ENCODE measurements at regions not wholly inside any gene's neighbourhood (a gene's known extent, or its start where the extent isn't known, plus 50 kb on each side); places are given as distances from the start of the nearest gene placed in this dataset.
A peak's percentile ranks its signal among the peaks of the same experiment; 100 is the strongest.

DNA sequence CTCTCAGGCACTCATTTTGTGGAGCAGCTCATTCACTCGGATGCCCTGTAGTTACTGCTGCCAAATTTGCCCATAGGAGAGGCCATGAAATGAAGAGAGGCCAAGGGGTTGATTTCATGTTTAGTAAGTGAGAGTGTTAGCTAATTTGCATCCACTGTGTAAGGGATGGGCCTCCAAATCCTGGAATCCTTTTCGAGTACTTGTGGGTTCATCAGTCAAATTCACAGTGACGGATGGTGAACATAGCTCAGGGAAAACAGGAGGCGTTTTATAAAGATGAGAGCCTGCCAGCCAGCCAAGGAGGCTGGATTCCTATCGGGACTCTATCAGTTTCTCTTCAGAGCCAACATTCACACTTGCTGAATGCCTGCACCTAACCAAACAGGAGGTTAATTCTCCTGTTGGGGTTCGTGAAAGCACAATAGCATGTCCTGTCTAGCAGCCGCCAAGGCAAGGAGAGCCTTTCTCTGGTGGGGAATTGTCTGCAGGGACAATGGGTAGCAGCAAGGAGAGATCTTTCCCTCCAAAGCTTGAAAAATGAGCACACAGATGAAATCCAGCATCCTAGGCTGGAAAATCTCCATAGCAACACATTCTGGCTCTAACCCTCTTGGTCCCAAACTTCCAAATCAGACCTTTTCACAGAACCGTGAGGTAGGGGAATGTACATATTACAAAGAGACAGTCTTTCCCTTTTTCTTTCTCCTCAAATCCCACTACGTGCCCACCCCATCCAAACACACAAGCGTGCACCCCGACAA, 231.4 kb upstream of the ECI2 start:
- peaks cover 11% of the 10 kb centered on the region for H3K4me1 Mint-ChIP-seq (ENCODE audit: unreplicated experiment)
- no peak overlapping the region for H3K27ac Mint-ChIP-seq
- DNase-seq (ENCODE audit: extremely low spot score, unreplicated experiment): no peak
- no peaks in the 10 kb centered on the region for H3K27me3 Mint-ChIP-seq
- H3K36me3 Mint-ChIP-seq: no peaks in the 10 kb centered on the region
- TF ChIP-seq, protein P1, sequence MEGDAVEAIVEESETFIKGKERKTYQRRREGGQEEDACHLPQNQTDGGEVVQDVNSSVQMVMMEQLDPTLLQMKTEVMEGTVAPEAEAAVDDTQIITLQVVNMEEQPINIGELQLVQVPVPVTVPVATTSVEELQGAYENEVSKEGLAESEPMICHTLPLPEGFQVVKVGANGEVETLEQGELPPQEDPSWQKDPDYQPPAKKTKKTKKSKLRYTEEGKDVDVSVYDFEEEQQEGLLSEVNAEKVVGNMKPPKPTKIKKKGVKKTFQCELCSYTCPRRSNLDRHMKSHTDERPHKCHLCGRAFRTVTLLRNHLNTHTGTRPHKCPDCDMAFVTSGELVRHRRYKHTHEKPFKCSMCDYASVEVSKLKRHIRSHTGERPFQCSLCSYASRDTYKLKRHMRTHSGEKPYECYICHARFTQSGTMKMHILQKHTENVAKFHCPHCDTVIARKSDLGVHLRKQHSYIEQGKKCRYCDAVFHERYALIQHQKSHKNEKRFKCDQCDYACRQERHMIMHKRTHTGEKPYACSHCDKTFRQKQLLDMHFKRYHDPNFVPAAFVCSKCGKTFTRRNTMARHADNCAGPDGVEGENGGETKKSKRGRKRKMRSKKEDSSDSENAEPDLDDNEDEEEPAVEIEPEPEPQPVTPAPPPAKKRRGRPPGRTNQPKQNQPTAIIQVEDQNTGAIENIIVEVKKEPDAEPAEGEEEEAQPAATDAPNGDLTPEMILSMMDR (conservative IDR thresholded peaks at IDR 0.05): no peak
- no peaks in the 10 kb centered on the region for H3K9me3 Mint-ChIP-seq
- H3K4me3 Mint-ChIP-seq: no peak overlapping the region

DNA sequence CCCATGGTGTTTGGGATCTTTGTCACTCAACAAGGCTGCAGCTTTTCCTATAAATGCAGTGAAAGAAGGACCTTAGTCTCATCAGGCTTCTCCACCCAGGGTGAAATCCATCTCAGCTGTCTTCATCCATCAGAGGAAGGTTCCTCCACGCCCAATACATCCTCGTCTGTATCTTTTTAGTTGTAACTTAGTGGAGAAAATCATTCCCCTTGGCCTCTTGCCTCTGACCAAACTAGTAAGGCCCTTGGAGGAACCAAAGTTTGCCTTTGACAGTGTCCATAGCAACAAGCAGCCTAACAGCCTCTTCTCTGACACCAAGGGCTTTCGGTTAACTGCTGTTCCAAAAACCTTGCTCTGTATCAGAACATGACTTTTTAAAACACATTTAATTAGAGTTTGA, 230.3 kb upstream of the ECI2 start:
- Mint-ChIP-seq H3K27ac (peak overlapping the region; percentile 17), H3K4me3 (no peak overlapping the region), H3K36me3 (no peaks in the 10 kb centered on the region), H3K27me3 (no peaks in the 10 kb centered on the region), H3K9me3 (no peaks in the 10 kb centered on the region), H3K4me1 (ENCODE audit: unreplicated experiment) (peaks cover 11% of the 10 kb centered on the region)
- DNase-seq (ENCODE audit: extremely low spot score, unreplicated experiment): no peak
- TF ChIP-seq, protein P1 (conservative IDR thresholded peaks at IDR 0.05): no peak

DNA sequence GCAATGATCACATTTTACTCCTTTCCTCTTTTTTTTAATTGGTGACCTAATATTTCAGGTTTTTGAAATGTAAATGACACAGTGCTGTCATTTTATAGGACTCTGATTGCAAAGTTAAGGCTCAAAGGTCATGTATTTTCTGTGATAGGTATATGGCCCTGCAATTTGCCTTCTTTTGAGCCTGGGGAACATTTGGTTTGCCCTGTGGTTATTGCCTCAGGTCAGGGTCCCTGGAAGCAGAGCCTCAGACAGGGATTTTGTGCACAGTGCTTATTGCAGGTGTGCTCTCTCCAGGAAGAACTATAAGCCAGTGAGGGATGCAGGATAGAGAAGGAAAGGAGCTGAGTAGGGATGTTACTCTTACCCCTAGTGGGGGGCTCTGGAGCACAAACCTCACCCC, 229.3 kb upstream of the ECI2 start:
- no peaks in the 10 kb centered on the region for H3K9me3 Mint-ChIP-seq

DNA sequence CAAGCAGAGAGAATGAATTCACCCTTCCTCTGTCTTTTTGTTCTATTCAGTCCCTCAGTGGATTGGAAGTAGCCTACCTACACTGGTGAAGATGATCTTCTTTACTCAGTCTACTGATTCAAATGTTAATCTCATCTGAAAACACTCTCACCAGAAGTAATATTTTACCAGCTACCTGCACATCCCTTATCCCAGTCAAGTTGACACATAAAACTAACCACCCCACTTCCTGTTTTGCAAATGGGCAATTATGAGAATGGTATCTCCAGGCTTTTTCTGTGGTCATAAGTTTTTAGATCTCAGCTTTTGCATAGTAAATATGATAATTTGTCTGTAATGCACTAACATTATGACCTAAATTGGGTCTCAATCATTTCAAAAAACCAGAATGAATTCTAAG, 228.8 kb upstream of the ECI2 start:
- H3K4me3 Mint-ChIP-seq: no peak overlapping the region
- DNase-seq (ENCODE audit: extremely low spot score, unreplicated experiment): no peak
- H3K4me1 Mint-ChIP-seq (ENCODE audit: unreplicated experiment): peaks cover 14% of the 10 kb centered on the region
- TF ChIP-seq, protein P1 (conservative IDR thresholded peaks at IDR 0.05): no peak
- no peak overlapping the region for H3K27ac Mint-ChIP-seq
- no peaks in the 10 kb centered on the region for H3K36me3 Mint-ChIP-seq
- H3K9me3 Mint-ChIP-seq: no peaks in the 10 kb centered on the region
- H3K27me3 Mint-ChIP-seq: no peaks in the 10 kb centered on the region

More for the DNA sequence above, 229.3 kb upstream of the ECI2 start:
- no peak overlapping the region for H3K27ac Mint-ChIP-seq
- no peaks in the 10 kb centered on the region for H3K27me3 Mint-ChIP-seq
- TF ChIP-seq, protein P1 (conservative IDR thresholded peaks at IDR 0.05): no peak
- peaks cover 11% of the 10 kb centered on the region for H3K4me1 Mint-ChIP-seq (ENCODE audit: unreplicated experiment)
- DNase-seq (ENCODE audit: extremely low spot score, unreplicated experiment): no peak
- no peak overlapping the region for H3K4me3 Mint-ChIP-seq
- no peaks in the 10 kb centered on the region for H3K36me3 Mint-ChIP-seq

DNA sequence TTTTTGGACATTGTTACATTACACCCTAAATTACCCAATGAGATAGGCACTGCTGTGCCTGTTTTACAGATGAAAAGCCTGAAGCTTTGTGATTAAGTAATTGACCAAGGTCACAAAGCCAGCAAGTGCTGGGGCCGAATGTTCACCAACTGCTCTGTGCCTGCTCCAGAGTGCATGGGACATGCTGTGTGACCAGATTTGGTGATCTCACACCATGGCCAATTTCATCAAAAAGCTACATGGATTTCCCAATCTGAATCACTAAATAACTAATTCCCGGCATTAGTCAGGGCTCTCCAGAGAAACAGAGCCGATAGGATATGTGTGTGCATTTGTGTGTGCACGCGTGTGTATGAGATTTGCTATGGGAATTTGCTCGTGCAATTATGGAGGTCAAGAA, 228.3 kb upstream of the ECI2 start:
- Mint-ChIP-seq H3K27me3 (no peaks in the 10 kb centered on the region), H3K27ac (no peak overlapping the region), H3K36me3 (no peaks in the 10 kb centered on the region), H3K4me1 (ENCODE audit: unreplicated experiment) (peaks cover 19% of the 10 kb centered on the region), H3K9me3 (no peaks in the 10 kb centered on the region), H3K4me3 (no peak overlapping the region)
- DNase-seq (ENCODE audit: extremely low spot score, unreplicated experiment): no peak
- TF ChIP-seq, protein P1 (conservative IDR thresholded peaks at IDR 0.05): no peak

Data from type B pancreatic cell (in vitro differentiated cells).